Erythroblast (primary cell): ENCODE measurements at regions not wholly inside any gene's neighbourhood (a gene's known extent, or its start where the extent isn't known, plus 50 kb on each side); places are given as distances from the start of the nearest gene placed in this dataset.

Experiments
- DNase-seq, 2 experiments: peaks; one replicate each; lab custom pipeline; 2025; lab: John Stamatoyannopoulos, UW
- GATA1 ChIP-seq: IDR thresholded peaks from 2 replicates; pipeline ENCODE4 v1.6.1; 2011; ENCODE audit warnings: low read depth, mild to moderate bottlenecking, control low read depth, low read length, moderate library complexity
- POLR2A ChIP-seq: IDR thresholded peaks from 2 replicates; pipeline ENCODE4 v1.6.1; 2011; ENCODE audit warnings: mild to moderate bottlenecking, low read length

DNA sequence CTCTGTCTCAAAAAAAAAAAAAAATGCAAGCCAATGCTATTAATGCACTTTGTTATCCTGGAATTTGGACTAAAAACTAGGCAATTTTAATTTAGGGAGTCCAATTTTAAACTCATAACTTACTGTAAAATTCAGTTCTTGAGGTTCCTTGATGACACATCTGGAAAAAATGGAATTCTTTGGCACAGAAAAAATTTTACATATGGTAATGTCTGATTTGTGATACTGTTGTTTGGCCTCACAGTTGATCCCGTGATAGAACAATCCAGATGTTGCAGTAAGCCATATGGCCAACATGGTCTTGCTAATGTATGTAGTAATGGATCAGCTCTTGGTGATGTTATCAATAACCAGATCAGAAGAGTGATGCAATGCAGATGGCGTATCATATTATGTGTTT, 1089.8 kb downstream of the FLRT2 start:
- no peak for DNase-seq
- TF ChIP-seq POLR2A (no peak), GATA1 (no peak)

DNA sequence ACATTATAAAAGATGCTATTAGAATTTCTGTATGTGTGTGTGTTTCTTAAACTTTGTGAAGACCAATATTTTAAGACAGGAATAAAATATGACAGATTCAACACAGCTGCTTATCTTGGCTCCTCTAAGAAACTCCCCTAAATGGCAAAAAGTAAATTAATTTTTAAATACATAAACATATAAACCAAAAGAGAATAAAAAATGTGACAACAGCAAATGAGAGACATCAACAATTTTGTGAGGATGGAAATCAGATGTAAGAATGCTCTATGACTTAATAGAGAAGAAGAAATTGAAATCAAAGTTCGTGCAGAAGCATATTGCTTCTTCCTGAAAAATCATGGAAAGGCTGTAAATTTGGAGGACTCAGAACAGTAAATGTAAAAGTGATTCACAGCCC, 1083.8 kb downstream of the FLRT2 start:
- TF ChIP-seq POLR2A: no peak
- TF ChIP-seq GATA1: no peak
- no peak for DNase-seq

DNA sequence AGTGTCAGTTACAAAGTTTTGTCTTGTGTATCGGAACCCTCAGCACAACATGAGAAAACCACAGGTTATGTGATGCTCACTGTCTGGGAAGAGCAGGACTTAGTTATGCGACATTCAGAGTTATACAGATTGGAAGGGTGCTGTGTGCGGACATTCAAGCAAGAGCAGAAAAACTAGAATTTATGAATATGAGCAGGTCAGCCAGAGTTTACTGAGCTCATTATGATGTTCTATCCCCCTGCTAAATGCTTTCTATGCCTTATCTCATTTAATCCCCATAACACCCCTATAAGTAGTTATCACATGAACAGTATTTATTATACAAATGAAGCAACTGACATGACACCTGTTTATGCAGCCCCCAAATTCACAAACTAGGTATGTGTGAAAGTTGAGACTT, 1083.2 kb downstream of the FLRT2 start:
- DNase-seq: no peak
- TF ChIP-seq GATA1 (no peak), POLR2A (no peak)

DNA sequence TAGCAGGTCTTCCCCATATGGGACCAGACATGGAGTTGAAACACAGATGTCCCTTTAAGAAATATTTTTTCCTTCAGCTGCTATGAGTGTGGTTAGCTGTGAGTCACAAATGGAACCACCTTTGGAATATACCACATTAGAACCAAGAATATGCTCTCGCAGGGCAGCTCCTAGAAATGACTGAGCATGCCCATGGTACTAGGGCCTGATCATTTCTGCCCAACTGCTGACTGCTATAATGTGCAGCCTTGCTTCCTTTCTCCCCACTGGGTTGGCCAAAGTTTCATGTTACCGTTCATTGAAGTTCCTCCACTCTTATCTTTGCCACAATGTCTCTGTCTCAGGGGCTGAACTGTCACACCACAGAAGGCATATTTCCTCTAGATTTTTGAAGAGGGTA, 1074.6 kb downstream of the FLRT2 start:
- no peak for DNase-seq
- TF ChIP-seq POLR2A (no peak), GATA1 (no peak)

DNA sequence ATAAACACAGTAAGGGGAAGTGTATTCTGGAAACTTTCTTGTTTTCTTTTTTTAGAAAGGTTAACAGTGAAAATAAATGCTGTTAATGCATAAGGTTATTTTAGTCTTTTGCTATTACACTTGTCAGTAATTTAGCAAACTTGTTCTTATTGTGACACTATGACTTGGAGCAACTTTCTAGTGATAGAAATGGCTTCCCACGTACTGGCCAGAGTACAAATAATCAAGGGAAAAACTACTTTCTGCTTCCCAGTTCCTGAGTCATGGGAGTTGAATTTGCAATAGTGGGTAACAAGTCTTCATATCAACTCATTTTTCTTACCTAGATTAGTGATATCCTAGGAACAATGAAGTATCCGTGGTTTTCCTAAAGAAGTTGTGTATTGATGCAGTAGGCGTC, 1072.3 kb downstream of the FLRT2 start:
- TF ChIP-seq GATA1: no peak
- TF ChIP-seq POLR2A: no peak
- no peak for DNase-seq

DNA sequence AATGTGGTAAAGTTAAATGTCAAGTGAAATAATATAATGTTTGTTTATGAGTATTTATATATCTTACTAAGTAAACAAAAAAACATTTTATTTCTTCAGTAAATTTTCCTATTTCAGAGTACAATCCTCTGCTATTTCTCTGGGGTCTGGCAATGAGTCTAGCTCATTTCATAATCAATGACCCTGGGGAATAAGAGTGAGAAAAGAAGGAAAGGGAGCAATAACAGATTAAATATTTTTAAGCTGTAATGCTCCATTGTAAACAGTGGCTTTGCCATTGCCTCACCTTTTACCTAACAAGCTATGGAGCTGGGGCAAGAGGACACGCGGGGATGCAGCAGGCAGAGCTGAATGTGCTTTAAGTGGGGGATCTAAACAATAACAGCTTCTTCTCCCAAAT, 1071.9 kb downstream of the FLRT2 start:
- DNase-seq: no peak

DNA sequence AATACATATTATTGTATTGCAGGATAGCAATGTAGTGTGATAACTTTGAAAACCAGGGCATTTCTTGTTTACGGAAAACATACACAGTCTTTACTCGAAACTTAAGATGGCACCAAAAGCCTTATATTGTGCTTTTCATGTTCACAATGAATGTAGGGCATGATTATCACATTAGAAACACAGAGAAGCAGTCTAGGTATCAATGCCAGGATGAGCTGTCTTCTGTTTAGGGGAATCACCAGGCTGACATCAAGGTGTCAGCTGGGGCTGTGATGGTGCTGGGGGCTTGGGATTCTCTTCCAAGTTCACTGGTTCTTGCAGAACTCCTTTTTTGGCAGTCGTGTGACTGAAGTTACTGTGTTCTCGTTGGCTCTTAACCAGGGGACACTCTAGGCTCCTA, 1067.3 kb downstream of the FLRT2 start:
- TF ChIP-seq GATA1 (no peak), POLR2A (no peak)
- no peak for DNase-seq

More for the DNA sequence above, 1071.9 kb downstream of the FLRT2 start:
- TF ChIP-seq POLR2A: no peak
- no peak for TF ChIP-seq GATA1

DNA sequence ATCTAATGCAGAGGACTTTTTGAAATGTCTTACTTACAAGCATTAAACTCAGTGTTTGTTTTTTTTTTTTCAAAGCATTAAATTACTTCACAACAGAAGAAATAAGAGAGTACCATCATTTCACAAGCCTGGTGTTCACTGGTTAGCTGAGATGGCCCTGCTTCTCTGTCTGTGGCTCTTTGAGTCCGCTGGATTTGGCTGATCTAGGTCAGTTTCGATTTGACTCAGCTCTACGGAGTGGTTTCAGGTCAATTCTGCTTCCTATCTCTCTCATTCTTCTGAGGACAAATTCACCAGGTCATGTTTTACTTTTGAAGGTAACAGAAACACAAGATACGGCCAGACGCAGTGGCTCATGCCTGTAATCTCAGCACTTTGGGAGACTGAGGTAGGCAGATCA, 1066.1 kb downstream of the FLRT2 start:
- TF ChIP-seq POLR2A (no peak), GATA1 (no peak)
- DNase-seq: no peak

DNA sequence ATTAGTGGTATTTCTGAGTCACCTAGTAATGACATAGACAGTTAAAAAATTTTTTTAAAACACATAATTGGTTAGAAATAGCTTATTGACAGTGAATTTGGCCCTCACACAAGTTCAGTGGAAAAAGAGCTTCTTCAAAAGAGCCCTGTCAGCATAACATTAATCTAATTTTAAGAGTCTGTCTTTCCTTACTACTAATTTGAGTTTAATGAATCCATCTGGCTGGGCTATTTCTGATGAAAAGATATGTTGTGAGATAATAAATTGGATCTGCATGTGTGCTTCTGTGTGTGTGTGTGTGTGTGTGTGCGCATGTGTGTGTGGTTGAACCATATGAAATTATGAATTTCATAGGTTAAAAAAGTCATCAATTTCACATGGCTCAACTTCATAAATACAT, 1045.2 kb downstream of the FLRT2 start:
- DNase-seq: no peak
- TF ChIP-seq POLR2A (no peak), GATA1 (no peak)

DNA sequence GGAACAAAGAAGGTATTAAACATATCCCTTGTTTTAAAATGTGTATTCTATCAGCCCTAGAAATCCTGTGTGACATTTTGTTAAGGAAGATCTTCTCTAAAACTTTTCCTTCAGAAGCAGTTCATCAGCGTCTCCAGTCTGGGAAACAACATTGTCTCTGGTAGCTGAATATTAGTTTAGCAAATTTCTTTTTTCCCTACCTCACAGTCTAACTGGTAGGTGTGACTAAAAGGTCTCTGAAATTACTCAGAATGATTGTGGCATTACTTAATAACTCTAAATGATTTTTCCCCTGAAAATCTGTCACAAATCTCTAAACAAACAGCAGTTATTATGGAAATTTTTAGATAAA, 1044.8 kb downstream of the FLRT2 start:
- no peak for TF ChIP-seq POLR2A
- no peak for DNase-seq

DNA sequence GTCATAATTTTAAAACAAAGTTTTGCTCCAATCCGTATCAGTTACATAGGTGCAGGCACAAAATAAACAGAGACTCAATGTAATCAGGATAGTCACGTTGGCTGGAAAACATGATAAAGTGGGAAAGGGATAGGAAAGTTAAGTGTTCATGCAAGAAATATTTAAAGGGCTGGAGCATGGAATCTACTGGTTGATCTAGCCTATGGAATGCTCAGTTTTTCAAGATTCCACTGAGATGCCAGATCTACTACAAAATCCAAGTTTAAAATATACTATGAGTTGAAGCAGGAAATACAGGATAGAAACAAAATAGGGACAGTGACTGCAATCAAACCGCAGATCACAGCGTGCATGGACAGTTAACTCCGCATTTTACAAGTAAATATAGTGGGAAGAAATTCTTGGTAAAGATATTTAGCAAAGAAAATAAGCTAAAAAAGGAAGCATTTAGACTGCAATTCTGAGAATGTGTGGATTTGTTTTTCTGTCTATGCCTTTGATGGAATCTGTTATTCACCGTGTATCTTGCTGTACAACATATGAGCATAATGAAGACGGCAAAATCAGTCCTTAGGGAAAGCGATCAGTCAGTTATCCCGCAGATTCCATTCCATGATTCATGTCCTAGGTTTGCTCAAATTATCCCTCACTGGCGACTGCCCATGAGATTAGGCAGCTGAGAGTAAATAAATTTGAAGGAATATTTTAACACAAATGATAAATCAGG, 1044.3 kb downstream of the FLRT2 start:
- DNase-seq: no peak
- no peak for TF ChIP-seq POLR2A
- no peak for TF ChIP-seq GATA1

DNA sequence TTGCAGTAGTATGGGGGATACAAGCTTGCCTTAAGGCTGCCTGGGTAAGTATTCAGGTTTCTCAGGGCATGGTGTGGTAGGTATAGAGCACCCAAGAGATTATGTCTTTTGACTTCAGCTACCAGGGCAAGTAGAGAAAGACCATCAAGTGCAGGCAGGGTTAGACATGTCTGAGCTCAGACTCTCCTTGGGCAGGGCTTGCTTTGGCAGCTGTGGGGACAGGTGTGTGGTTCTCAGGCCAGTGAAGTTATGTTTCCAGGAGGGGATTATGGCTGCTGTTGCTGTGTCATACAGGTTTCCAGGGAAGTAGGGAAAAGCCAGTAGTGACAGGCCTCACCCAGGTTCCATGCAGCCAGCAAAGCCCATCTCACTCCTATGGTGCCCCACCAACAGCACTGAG, 1040.4 kb downstream of the FLRT2 start:
- TF ChIP-seq GATA1 (no peak), POLR2A (no peak)
- no peak for DNase-seq

DNA sequence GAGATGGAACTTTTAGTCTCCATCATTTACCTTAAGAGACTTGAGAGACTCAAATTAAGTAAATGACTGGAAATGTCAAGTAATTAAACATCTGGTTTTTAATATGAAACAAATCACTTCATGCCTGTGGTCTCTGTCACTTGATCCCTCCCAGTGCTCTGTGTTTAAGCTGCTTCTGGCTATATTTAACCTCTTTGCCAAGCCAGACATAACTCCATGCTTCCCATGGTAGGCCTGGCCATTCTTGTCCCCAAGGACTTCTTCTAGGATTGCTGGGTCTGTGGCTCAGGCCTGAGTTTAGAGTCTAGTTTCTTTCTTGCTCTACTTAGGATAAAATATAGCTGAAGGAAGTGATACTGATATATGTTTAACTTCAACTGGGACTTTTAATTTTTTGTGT, 1013.6 kb downstream of the FLRT2 start:
- no peak for DNase-seq
- TF ChIP-seq GATA1 (no peak), POLR2A (no peak)

DNA sequence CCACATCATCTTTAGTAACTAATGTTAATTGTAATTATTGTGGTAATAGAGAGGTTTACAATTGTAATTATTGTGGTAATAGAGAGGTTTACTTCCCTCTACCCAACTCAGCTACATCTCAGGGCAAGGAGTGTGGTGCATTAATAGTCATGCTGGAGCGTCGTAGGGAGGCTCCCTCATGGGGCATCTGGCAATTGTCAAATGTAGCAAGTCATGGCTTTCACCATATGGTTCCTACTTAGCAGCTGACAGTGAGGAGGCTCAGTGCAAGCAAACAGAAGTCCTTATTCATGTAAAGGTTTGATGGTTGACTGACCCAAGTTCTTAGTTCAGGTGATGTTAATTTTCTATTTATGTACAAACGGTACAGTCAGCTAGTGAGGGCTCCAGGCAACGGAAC, 1012.0 kb downstream of the FLRT2 start:
- no peak for TF ChIP-seq GATA1
- TF ChIP-seq POLR2A: no peak
- no peak for DNase-seq

DNA sequence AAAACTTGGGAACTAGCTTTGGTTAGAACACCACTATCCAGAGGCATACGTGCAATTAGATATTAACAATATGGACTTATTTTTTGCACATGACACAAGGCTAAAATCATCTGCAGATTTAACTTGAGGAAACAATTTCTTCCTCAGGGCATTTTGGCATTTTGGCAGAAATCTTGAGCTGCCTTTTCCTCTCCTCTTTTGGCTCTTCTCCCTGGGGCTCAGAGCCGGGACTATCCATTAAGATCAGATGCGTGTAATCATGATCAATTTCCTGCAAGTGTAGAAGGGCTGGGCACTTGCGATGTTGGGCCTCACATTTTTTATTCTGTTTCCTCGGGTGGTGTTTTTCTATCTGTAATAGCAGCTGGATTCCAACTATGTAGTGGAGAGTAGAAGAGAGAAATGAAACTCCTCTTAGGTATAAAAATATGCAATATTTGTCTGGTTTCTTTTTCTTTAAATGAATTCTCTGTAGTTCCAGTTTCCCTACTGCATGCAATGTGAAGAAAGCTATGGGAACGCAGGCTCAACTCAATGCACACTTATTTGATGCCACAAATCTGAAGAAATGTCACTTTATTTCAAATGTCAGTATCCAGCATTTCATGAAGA, 1010.8 kb downstream of the FLRT2 start:
- TF ChIP-seq GATA1 (no peak), POLR2A (no peak)
- DNase-seq: no peak
